HCT116 (cell line): ENCODE measurements at regions not wholly inside any gene's neighbourhood (a gene's known extent, or its start where the extent isn't known, plus 50 kb on each side); places are given as distances from the start of the nearest gene placed in this dataset.

Experiments used
- ATAC-seq: fragments of 200-7000 bp; cut with Tn5 transposase; 2 replicates; pipeline ENCODE4 v1.9.1; 2020; ENCODE audit warnings: mild to moderate bottlenecking, moderate library complexity
- BruUV-seq: library from RNA; stranded (reverse); fragments of 400-500 nt; replicated peaks from 2 replicates; lab custom pipeline; 2021; lab: Mats Ljungman, UMichigan
- CTCF ChIA-PET: fragments of 300-600 bp; sonication (Branson Sonifier 250); formaldehyde crosslinking; loops from one replicate; lab custom pipeline; 2021; ENCODE audit warnings: antibody characterized with exemption; lab: Charles Lee
- POLR2A ChIA-PET: fragments of 300-600, 350-600 bp; sonication (Branson Sonifier 250); formaldehyde crosslinking; loops from one replicate; lab custom pipeline; 2021; ENCODE audit warnings: antibody characterized with exemption; lab: Charles Lee
- RAD21 ChIA-PET, 2 experiments: fragments of 300-600 bp; sonication (Branson Sonifier 250); formaldehyde crosslinking; loops; one replicate each; lab custom pipeline; 2023; ENCODE audit warnings: low total read pairs in 2 of 2; ENCODE audit not compliant: uncharacterized antibody in 2 of 2, unreplicated experiment in 2 of 2, low non-redundant PET in 1 of 2; lab: Charles Lee
- DNase-seq: peaks from one replicate; pipeline ENCODE4 v3.0.0-alpha.2; 2010; ENCODE audit warnings: low read depth, low spot score
- H2AFZ ChIP-seq: fragments of 200-600 bp; shearing (Covaris generic), sonication (generic); 2 replicates; pipeline ENCODE4 v1.6.1; 2017; ENCODE audit warnings: low read depth, mixed run types, mixed read lengths, antibody characterized with exemption, low read length; ENCODE audit not compliant: poor library complexity, severe bottlenecking
- H3K27ac ChIP-seq: 2 replicates; pipeline ENCODE4 v1.5.1; 2012; ENCODE audit warnings: low read depth, low read length
- H3K27me3 ChIP-seq: fragments of 200-600 bp; sonication (generic); 2 replicates; pipeline ENCODE4 v1.6.1; 2016; ENCODE audit warnings: mixed run types, low read length, mixed read lengths; ENCODE audit not compliant: insufficient read depth
- H3K36me3 ChIP-seq, 2 experiments: fragments of 200-500 bp in 1 of 2; fragments of 200-600 bp in 1 of 2; sonication (Bioruptor generic) in 1 of 2; sonication (generic) in 1 of 2; 2 replicates each; pipeline versions ENCODE4 v1.5.1 to v1.6.1; 2014 to 2016; ENCODE audit warnings: low read length in 2 of 2, inconsistent platforms in 1 of 2, mixed read lengths in 1 of 2, mixed run types in 1 of 2; ENCODE audit not compliant: insufficient read depth in 2 of 2, control insufficient read depth in 1 of 2
- H3K4me1 ChIP-seq, 2 experiments: fragments of 200-600 bp in 1 of 2; sonication (generic) in 1 of 2; 2 replicates each; pipeline versions ENCODE4 v1.5.1 to v1.6.1; 2012 to 2017; ENCODE audit warnings: low read length in 2 of 2, inconsistent platforms in 1 of 2, mild to moderate bottlenecking in 1 of 2, mixed read lengths in 1 of 2, mixed run types in 1 of 2, moderate library complexity in 1 of 2; ENCODE audit not compliant: insufficient read depth in 2 of 2, control insufficient read depth in 1 of 2
- H3K4me2 ChIP-seq: fragments of 200-600 bp; sonication (generic); 2 replicates; pipeline ENCODE4 v1.6.1; 2017; ENCODE audit warnings: mixed run types, low read length, mixed read lengths
- H3K4me3 ChIP-seq, 2 experiments: fragments of 200-600 bp in 1 of 2; sonication (generic) in 1 of 2; replicated peaks in 1 of 2; 2 replicates each; pipeline ENCODE4 v1.5.1; 2011 to 2016; ENCODE audit warnings: low read length in 2 of 2, control low read depth in 1 of 2, low read depth in 1 of 2, mild to moderate bottlenecking in 1 of 2, mixed read lengths in 1 of 2, mixed run types in 1 of 2
- H3K79me2 ChIP-seq: fragments of 200-600 bp; sonication (generic); 2 replicates; pipeline ENCODE4 v1.6.1; 2017; ENCODE audit warnings: mild to moderate bottlenecking, mixed run types, low read length, moderate library complexity, mixed read lengths; ENCODE audit not compliant: insufficient read depth
- H3K9ac ChIP-seq: fragments of 200-600 bp; sonication (generic); 2 replicates; pipeline ENCODE4 v1.6.1; 2016; ENCODE audit warnings: low read length, mixed read lengths
- H3K9me2 ChIP-seq: fragments of 200-600 bp; sonication (generic), shearing (Covaris generic); 2 replicates; pipeline ENCODE4 v1.6.1; 2017; ENCODE audit warnings: mixed run types, mild to moderate bottlenecking, moderate library complexity; ENCODE audit not compliant: insufficient read depth
- H3K9me3 ChIP-seq, 2 experiments: fragments of 200-500 bp in 1 of 2; fragments of 200-600 bp in 1 of 2; sonication (Bioruptor generic) in 1 of 2; sonication (generic) in 1 of 2; 2 replicates each; pipeline ENCODE4 v1.6.1; 2014 to 2017; ENCODE audit warnings: low read length in 2 of 2, mixed read lengths in 2 of 2, inconsistent platforms in 1 of 2, low read depth in 1 of 2, mild to moderate bottlenecking in 1 of 2, mixed run types in 1 of 2, moderate library complexity in 1 of 2; ENCODE audit not compliant: control insufficient read depth in 1 of 2, insufficient read depth in 1 of 2
- H4K20me1 ChIP-seq: fragments of 200-600 bp; sonication (generic), shearing (Covaris generic); 2 replicates; pipeline ENCODE4 v1.6.1; 2017; ENCODE audit warnings: mixed run types, mild to moderate bottlenecking, moderate library complexity; ENCODE audit not compliant: insufficient read depth
- ELF1 ChIP-seq: IDR thresholded peaks from 2 replicates; pipeline ENCODE4 v1.6.1; 2012; ENCODE audit warnings: low read depth, borderline replicate concordance
- EZH2 ChIP-seq: fragments of 200-600 bp; sonication (generic); IDR thresholded peaks from 2 replicates; pipeline ENCODE4 v1.6.1; 2017; ENCODE audit warnings: antibody characterized with exemption, mixed run types
- EZH2phosphoT487 ChIP-seq: fragments of 200-600 bp; IDR thresholded peaks from 2 replicates; pipeline ENCODE4 v1.6.1; 2018; ENCODE audit warnings: antibody characterized with exemption, borderline replicate concordance
- JUND ChIP-seq: IDR thresholded peaks from 2 replicates; pipeline ENCODE4 v1.6.1; 2012
- MAX ChIP-seq: IDR thresholded peaks from 2 replicates; pipeline ENCODE4 v1.6.1; 2012
- POLR2A ChIP-seq: IDR thresholded peaks from 2 replicates; pipeline ENCODE4 v1.7.0; 2011; ENCODE audit warnings: borderline replicate concordance; ENCODE audit not compliant: insufficient read depth, insufficient read length; ENCODE audit errors: extremely low read depth
- POLR2AphosphoS5 ChIP-seq: IDR thresholded peaks from 2 replicates; pipeline ENCODE4 v1.6.1; 2011; ENCODE audit warnings: mild to moderate bottlenecking, low read depth, low read length, moderate library complexity
- SP1 ChIP-seq: IDR thresholded peaks from 2 replicates; pipeline ENCODE4 v1.6.1; 2012; ENCODE audit warnings: low read depth
- SRF ChIP-seq: IDR thresholded peaks from 2 replicates; pipeline ENCODE4 v1.6.1; 2012; ENCODE audit warnings: low read depth
- YY1 ChIP-seq: IDR thresholded peaks from 2 replicates; pipeline ENCODE4 v1.6.1; 2011; ENCODE audit warnings: low read length, low read depth, moderate library complexity, mild to moderate bottlenecking; ENCODE audit not compliant: insufficient replicate concordance; ENCODE audit errors: extremely low read depth
- ZBTB33 ChIP-seq: IDR thresholded peaks from 2 replicates; pipeline ENCODE4 v1.6.1; 2011; ENCODE audit warnings: mild to moderate bottlenecking, low read length, moderate library complexity; ENCODE audit not compliant: insufficient replicate concordance; ENCODE audit errors: extremely low read depth
- ZFX ChIP-seq: fragments of 450-650 bp; IDR thresholded peaks from 2 replicates; pipeline ENCODE4 v1.6.1; 2017
- intact Hi-C: fragments of 100-400 bp; cut with micrococcal nuclease; formaldehyde crosslinking; loops from 2 replicates; pipeline ENCODE4 v1.10.0; 2022

GRCh38 chr9:13513716-13514444 lies 234.4 kb upstream of the MPDZ start:
- Histone ChIP-seq H3K9me3 (no peaks in the 10 kb centered on the region), H3K9me2 (no peaks in the 10 kb centered on the region), H4K20me1 (no peaks in the 10 kb centered on the region), H3K9ac (no peak overlapping the region), H2AFZ (no peak overlapping the region), H3K36me3 (no peaks in the 10 kb centered on the region), H3K4me2 (no peak overlapping the region), H3K79me2 (no peaks in the 10 kb centered on the region), H3K27me3 (no peaks in the 10 kb centered on the region), H3K27ac (no peak overlapping the region), H3K4me1 (no peaks in the 10 kb centered on the region), H3K4me3 (no peak overlapping the region)
- intact Hi-C loops = no loop called here
- ATAC-seq (no peak), DNase-seq (no peak)
- ChIA-PET CTCF (no interaction called here), RAD21 (no interaction called here), POLR2A (no interaction called here)
- TF ChIP-seq JUND = no peak
- no peak for TF ChIP-seq EZH2
- no peak for TF ChIP-seq SRF
- TF ChIP-seq MAX = no peak
- no peak for TF ChIP-seq POLR2AphosphoS5
- no peak for TF ChIP-seq YY1
- no peak for TF ChIP-seq SP1
- no peak for TF ChIP-seq ZFX
- no peak for TF ChIP-seq POLR2A
- no peak for TF ChIP-seq ZBTB33
- TF ChIP-seq ELF1 = no peak
- no peak for TF ChIP-seq EZH2phosphoT487
- BruUV-seq = no TSS peak
